CD4-positive, alpha-beta T cell treated with Interleukin-4 for 1 hour (primary cell): ENCODE measurements at regions not wholly inside any gene's neighbourhood (a gene's known extent, or its start where the extent isn't known, plus 50 kb on each side); places are given as distances from the start of the nearest gene placed in this dataset.
"Not testable (repeated sequence)": the region's sequence is repeated elsewhere in the genome, so short reads cannot be mapped to it uniquely, and the experiment has no call there.

Experiments
- DNase-seq, 2 donors: peaks; one replicate each; pipeline ENCODE4 v3.0.0-alpha.2; 2020 to 2022

- DNase-seq = no peak
Measured at GRCh38 chr15:20344601-20345400, 196.8 kb downstream of the GOLGA6L6 start.

- DNase-seq = not testable (repeated sequence)
Measured at GRCh38 chr15:20343395-20344211, 198.0 kb downstream of the GOLGA6L6 start.

GRCh38 chr15:20342601-20343394 is 198.8 kb downstream of the GOLGA6L6 start:
- DNase-seq = not testable (repeated sequence)

GRCh38 chr15:20341901-20342600 is 199.5 kb downstream of the GOLGA6L6 start:
- DNase-seq = peak in 1 of 2 donors; percentile 56

- DNase-seq = peak in 1 of 2 donors; percentile 51
Measured at GRCh38 chr15:20340931-20341661, 200.5 kb downstream of the GOLGA6L6 start.

GRCh38 chr15:20340331-20340811 is 201.2 kb downstream of the GOLGA6L6 start:
- peak in 1 of 2 donors; percentile 56 for DNase-seq

- DNase-seq = peak in 1 of 2 donors; percentile 11
Measured at GRCh38 chr15:20339086-20339791, 202.4 kb downstream of the GOLGA6L6 start.

GRCh38 chr15:20338671-20339070 is 202.9 kb downstream of the GOLGA6L6 start:
- DNase-seq = not testable (repeated sequence)

- DNase-seq = not testable (repeated sequence)
Measured at GRCh38 chr15:20337238-20337637, 204.4 kb downstream of the GOLGA6L6 start.

GRCh38 chr15:20334451-20334850 is 207.1 kb downstream of the GOLGA6L6 start:
- not testable (repeated sequence) for DNase-seq

GRCh38 chr15:20325751-20326150 is 215.8 kb downstream of the GOLGA6L6 start:
- DNase-seq = not testable (repeated sequence)

- not testable (repeated sequence) for DNase-seq
Measured at GRCh38 chr15:20317132-20317531, 224.5 kb downstream of the GOLGA6L6 start.

- DNase-seq = not testable (repeated sequence)
Measured at GRCh38 chr15:20311014-20311680, 230.5 kb downstream of the GOLGA6L6 start.

- DNase-seq = no peak
Measured at GRCh38 chr15:20310603-20311002, 231.0 kb downstream of the GOLGA6L6 start.

- not testable (repeated sequence) for DNase-seq
Measured at GRCh38 chr15:20309966-20310365, 231.6 kb downstream of the GOLGA6L6 start.

GRCh38 chr15:20309395-20309794 is 232.2 kb downstream of the GOLGA6L6 start:
- not testable (repeated sequence) for DNase-seq

GRCh38 chr15:20308027-20308690 is 233.4 kb downstream of the GOLGA6L6 start:
- not testable (repeated sequence) for DNase-seq

GRCh38 chr15:20307137-20307536 is 234.5 kb downstream of the GOLGA6L6 start:
- not testable (repeated sequence) for DNase-seq

- not testable (repeated sequence) for DNase-seq
Measured at GRCh38 chr15:20306497-20307106, 235.0 kb downstream of the GOLGA6L6 start.
